ENCODE measurements at regions not wholly inside any gene's neighbourhood (a gene's known extent, or its start where the extent isn't known, plus 50 kb on each side); places are given as distances from the start of the nearest gene placed in this dataset.

DNA sequence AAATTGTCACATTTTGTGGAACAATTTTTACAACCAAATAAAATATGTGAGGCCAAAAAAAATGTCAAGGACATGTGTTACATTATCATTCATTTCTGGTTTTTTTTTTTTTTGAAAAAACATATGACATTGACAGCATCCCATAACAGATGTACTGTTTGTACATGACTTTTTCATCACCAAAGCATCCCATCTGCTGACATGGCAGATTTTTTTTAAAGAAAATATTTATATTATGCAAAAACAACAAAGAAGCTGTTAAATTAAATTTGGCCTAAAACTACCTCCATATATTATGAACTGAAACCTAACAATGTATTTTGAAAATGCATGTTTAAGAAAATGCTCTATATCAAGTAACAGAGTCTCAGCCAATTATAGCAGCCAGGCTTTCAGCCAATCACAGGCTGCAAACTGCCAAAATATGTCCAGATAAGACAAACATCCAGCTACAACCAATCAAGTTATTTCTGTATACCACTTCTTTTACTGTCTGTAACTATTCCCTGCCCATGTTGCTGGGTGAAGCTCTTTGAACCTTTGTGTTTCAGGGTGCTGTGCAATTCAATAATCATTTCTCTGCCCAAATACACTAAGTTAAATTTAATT lies 1111.8 kb downstream of the GRM8 start:
- ChIA-PET POLR2A (no interaction called here), CTCF (interaction anchor here (0.6 kb wide), 1 partner anchor 8 kb away, joined by 3 read pairs; no protein-coding TSS in a partner anchor)
- TF ChIP-seq L3MBTL2 (conservative IDR thresholded peaks at IDR 0.05), result no peak
- no peak for TF ChIP-seq LEF1 (IDR thresholded peaks at IDR 0.05; ENCODE audit: borderline replicate concordance)
- no peak for TF ChIP-seq ZNF384 (IDR thresholded peaks at IDR 0.05)
- TF ChIP-seq BHLHE40 (IDR thresholded peaks at IDR 0.05; ENCODE audit: borderline replicate concordance), result no peak
- TF ChIP-seq SUZ12 (IDR thresholded peaks at IDR 0.05), result no peak
- TF ChIP-seq NFRKB (IDR thresholded peaks at IDR 0.05), result no peak
- TF ChIP-seq, protein P1, sequence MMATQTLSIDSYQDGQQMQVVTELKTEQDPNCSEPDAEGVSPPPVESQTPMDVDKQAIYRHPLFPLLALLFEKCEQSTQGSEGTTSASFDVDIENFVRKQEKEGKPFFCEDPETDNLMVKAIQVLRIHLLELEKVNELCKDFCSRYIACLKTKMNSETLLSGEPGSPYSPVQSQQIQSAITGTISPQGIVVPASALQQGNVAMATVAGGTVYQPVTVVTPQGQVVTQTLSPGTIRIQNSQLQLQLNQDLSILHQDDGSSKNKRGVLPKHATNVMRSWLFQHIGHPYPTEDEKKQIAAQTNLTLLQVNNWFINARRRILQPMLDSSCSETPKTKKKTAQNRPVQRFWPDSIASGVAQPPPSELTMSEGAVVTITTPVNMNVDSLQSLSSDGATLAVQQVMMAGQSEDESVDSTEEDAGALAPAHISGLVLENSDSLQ (IDR thresholded peaks at IDR 0.05), result no peak
- TF ChIP-seq FOXK2 (IDR thresholded peaks at IDR 0.05), result no peak
- no peak for TF ChIP-seq FOXA1 (IDR thresholded peaks at IDR 0.05)
- no peak for TF ChIP-seq ELF4 (IDR thresholded peaks at IDR 0.05)
- no peak for DNase-seq (ENCODE audit: extremely low spot score)

DNA sequence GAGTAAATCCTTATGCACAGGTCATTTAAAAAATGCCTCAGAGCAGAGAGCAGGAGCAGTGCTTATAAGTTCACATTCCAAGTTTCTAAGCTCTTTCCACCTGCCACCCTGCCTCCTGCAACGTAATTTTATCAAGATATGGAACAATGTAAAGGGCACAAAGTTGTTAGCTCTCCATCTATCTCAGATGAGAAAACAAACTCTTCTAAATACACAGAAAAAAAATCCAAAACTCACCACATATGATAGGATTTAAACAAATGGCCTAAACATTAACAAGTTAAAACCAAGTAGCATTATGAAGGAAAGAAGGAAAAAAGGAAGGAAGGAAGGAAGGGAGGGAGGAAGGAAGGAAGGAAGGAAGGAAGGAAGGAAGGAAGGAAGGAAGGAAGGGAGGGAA lies 1132.8 kb downstream of the GRM8 start:
- ChIA-PET POLR2A (no interaction called here), CTCF (no interaction called here)
- TF ChIP-seq TARDBP (IDR thresholded peaks at IDR 0.05), result no peak
- TF ChIP-seq SP1 (IDR thresholded peaks at IDR 0.05), result no peak
- TF ChIP-seq FOXM1 (IDR thresholded peaks at IDR 0.05; ENCODE audit: borderline replicate concordance), result no peak
- TF ChIP-seq HDGF (IDR thresholded peaks at IDR 0.05; ENCODE audit: borderline replicate concordance), result no peak
- no peak for TF ChIP-seq ELF4 (IDR thresholded peaks at IDR 0.05)
- no peak for TF ChIP-seq L3MBTL2 (conservative IDR thresholded peaks at IDR 0.05)
- TF ChIP-seq BHLHE40 (IDR thresholded peaks at IDR 0.05; ENCODE audit: borderline replicate concordance), result no peak
- TF ChIP-seq CTBP1 (IDR thresholded peaks at IDR 0.05; ENCODE audit: borderline replicate concordance), result no peak
- no peak for TF ChIP-seq SUZ12 (IDR thresholded peaks at IDR 0.05)
- no peak for TF ChIP-seq LEF1 (IDR thresholded peaks at IDR 0.05; ENCODE audit: borderline replicate concordance)
- no peak for TF ChIP-seq FOXK2 (IDR thresholded peaks at IDR 0.05)
- TF ChIP-seq NFRKB (IDR thresholded peaks at IDR 0.05), result no peak
- TF ChIP-seq, protein P1 (IDR thresholded peaks at IDR 0.05), result no peak
- no peak for TF ChIP-seq FOXA1 (IDR thresholded peaks at IDR 0.05)
- TF ChIP-seq ZNF384 (IDR thresholded peaks at IDR 0.05), result no peak
- no peak for DNase-seq (ENCODE audit: extremely low spot score)

DNA sequence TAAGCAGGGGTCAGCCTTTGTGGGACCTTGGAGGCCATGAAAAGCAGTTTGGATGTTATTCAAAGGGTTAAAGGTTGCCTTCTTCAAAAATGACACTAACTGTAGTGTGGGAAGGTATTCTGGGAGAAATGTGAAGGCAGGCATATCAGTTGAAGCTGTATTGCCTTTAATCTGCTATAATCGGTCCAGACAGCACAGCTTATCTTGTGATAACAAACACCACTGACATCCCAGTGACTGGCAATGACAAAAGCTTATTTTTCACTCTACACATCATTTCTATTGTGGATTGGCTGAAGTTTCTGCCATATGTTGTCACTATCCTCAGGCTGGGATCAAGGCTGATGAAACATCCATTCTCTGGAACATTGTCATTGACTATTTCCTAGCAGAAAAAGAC lies 1149.2 kb downstream of the GRM8 start:
- ChIA-PET POLR2A (no interaction called here), CTCF (no interaction called here)
- no peak for DNase-seq (ENCODE audit: extremely low spot score)
- TF ChIP-seq L3MBTL2 (conservative IDR thresholded peaks at IDR 0.05) (no peak), HDGF (IDR thresholded peaks at IDR 0.05; ENCODE audit: borderline replicate concordance) (no peak), BHLHE40 (IDR thresholded peaks at IDR 0.05; ENCODE audit: borderline replicate concordance) (no peak), SP1 (IDR thresholded peaks at IDR 0.05) (no peak), SUZ12 (IDR thresholded peaks at IDR 0.05) (no peak), ZNF384 (IDR thresholded peaks at IDR 0.05) (no peak), FOXK2 (IDR thresholded peaks at IDR 0.05) (no peak), FOXM1 (IDR thresholded peaks at IDR 0.05; ENCODE audit: borderline replicate concordance) (no peak), LEF1 (IDR thresholded peaks at IDR 0.05; ENCODE audit: borderline replicate concordance) (no peak), ARNT (IDR thresholded peaks at IDR 0.05) (no peak), CTBP1 (IDR thresholded peaks at IDR 0.05; ENCODE audit: borderline replicate concordance) (no peak), NFRKB (IDR thresholded peaks at IDR 0.05) (no peak), TARDBP (IDR thresholded peaks at IDR 0.05) (no peak), ELF4 (IDR thresholded peaks at IDR 0.05) (no peak), FOXA1 (IDR thresholded peaks at IDR 0.05) (no peak)
- TF ChIP-seq, protein P1 (IDR thresholded peaks at IDR 0.05), result no peak

DNA sequence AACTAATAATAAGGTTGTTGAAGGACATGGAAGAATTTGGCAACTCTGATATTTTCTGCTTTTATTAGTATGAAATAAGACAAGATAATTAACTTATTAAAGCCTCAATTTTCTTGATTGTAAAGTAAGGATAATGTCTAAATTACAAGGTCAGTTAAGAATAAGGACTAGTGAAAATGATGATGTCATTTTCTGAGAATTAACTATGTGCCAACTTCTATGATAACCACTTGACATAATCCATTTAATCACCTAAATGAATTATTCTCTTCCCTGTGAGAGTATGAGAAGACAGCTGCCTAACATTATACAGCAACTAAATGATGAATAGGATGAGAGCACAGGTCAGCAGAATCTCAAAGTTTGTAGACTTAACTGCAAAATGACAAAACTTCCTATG lies 1153.4 kb upstream of the POT1 start:
- CTCF ChIA-PET, result no interaction called here

DNA sequence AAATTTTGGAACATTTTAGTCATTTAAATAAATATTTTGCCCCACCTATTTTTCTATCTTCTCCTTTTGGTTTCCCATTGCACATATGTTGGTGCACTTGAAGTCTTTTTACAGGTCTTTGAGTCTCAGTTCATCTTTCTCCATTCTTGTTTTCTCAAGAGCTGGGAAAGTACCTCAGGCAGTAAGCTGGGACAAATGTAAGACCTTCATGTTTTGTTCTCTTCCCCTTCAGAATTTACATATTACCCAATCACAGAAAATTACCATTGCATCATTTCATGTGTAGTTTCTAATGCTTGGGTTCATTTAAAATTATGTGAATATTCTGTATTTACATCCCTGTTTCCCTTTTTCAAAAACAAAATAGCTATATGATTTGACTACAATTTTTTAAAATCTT lies 1150.0 kb upstream of the POT1 start:
- TF ChIP-seq CTBP1 (IDR thresholded peaks at IDR 0.05; ENCODE audit: borderline replicate concordance), result no peak
- no peak for TF ChIP-seq TARDBP (IDR thresholded peaks at IDR 0.05)
- no peak for TF ChIP-seq L3MBTL2 (conservative IDR thresholded peaks at IDR 0.05)
- no peak for TF ChIP-seq FOXA1 (IDR thresholded peaks at IDR 0.05)
- no peak for TF ChIP-seq LEF1 (IDR thresholded peaks at IDR 0.05; ENCODE audit: borderline replicate concordance)
- no peak for TF ChIP-seq SUZ12 (IDR thresholded peaks at IDR 0.05)
- TF ChIP-seq ARNT (IDR thresholded peaks at IDR 0.05), result no peak
- no peak for TF ChIP-seq HDGF (IDR thresholded peaks at IDR 0.05; ENCODE audit: borderline replicate concordance)
- no peak for TF ChIP-seq ELF4 (IDR thresholded peaks at IDR 0.05)
- no peak for TF ChIP-seq SP1 (IDR thresholded peaks at IDR 0.05)
- ChIA-PET POLR2A (no interaction called here), CTCF (interaction anchor here (0.7 kb wide), 1 partner anchor 1314 kb away, joined by 3 read pairs; the partner anchor contains the start of gene GPR37)

More for the DNA sequence above, 1153.4 kb upstream of the POT1 start:
- TF ChIP-seq ELF4 (IDR thresholded peaks at IDR 0.05) (no peak), ZNF384 (IDR thresholded peaks at IDR 0.05) (no peak), L3MBTL2 (conservative IDR thresholded peaks at IDR 0.05) (no peak), ARNT (IDR thresholded peaks at IDR 0.05) (no peak), HDGF (IDR thresholded peaks at IDR 0.05; ENCODE audit: borderline replicate concordance) (no peak), BHLHE40 (IDR thresholded peaks at IDR 0.05; ENCODE audit: borderline replicate concordance) (no peak), SP1 (IDR thresholded peaks at IDR 0.05) (no peak), FOXA1 (IDR thresholded peaks at IDR 0.05) (no peak), CTBP1 (IDR thresholded peaks at IDR 0.05; ENCODE audit: borderline replicate concordance) (no peak), NFRKB (IDR thresholded peaks at IDR 0.05) (no peak), FOXK2 (IDR thresholded peaks at IDR 0.05) (no peak), SUZ12 (IDR thresholded peaks at IDR 0.05) (no peak), FOXM1 (IDR thresholded peaks at IDR 0.05; ENCODE audit: borderline replicate concordance) (no peak), TARDBP (IDR thresholded peaks at IDR 0.05) (no peak), LEF1 (IDR thresholded peaks at IDR 0.05; ENCODE audit: borderline replicate concordance) (no peak)
- TF ChIP-seq, protein P1 (IDR thresholded peaks at IDR 0.05), result no peak
- POLR2A ChIA-PET, result no interaction called here
- no peak for DNase-seq (ENCODE audit: extremely low spot score)

More for the DNA sequence above, 1150.0 kb upstream of the POT1 start:
- no peak for DNase-seq (ENCODE audit: extremely low spot score)

All from HEK293T (cell line).